SHP77 treated with DMSO at 0.1 percent for 48 hours (cell line): ENCODE measurements at regions not wholly inside any gene's neighbourhood (a gene's known extent, or its start where the extent isn't known, plus 50 kb on each side); places are given as distances from the start of the nearest gene placed in this dataset.
"Not testable (repeated sequence)": the region's sequence is repeated elsewhere in the genome, so short reads cannot be mapped to it uniquely, and the experiment has no call there.

Source experiments
- DNase-seq: peaks from one replicate; lab custom pipeline; 2025; lab: John Stamatoyannopoulos, UW

DNA sequence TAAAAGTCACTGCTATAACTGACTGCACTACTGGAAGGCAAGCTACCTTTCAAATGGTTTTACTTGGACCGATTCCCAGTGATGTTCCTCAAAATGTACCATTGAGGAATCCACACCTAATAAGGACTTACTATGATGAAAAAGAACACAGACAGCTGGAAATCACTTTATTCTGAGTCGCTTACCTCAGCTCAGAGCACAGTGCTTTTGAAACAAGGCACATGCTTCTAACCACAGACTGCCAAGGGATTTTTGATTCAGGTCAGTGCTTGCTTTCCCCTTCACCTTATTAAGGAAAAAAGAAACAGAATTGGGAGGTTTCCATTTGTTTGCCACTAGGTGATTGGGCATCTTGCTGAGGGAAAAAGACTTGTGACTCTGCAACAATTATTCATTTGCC lies 707.5 kb upstream of the FSHR start:
- DNase-seq, result no peak

DNA sequence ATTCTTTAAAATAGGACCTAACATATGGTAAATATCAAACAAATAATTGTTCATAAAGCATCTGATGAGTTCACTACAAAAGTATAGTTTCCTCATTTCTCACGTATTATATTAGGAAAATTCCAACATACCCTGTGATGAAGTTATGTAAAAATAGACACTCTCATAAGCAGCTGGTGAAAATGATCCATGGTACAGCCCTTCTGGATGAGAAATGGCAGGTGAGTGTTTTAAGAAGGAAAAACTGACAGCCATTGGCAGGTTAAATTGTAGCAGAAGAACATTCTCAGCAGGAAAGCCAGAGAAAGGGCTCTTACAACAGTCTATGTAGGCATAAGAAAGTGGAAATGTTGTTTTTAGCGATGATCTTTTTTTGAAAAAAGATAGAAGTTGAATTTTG lies 706.5 kb upstream of the FSHR start:
- DNase-seq, result no peak

GRCh38 chr2:49860170-49860569 lies 705.9 kb upstream of the FSHR start:
- no peak for DNase-seq

GRCh38 chr2:49858657-49859056 lies 704.3 kb upstream of the FSHR start:
- no peak for DNase-seq

- no peak for DNase-seq
These were observed 703.8 kb upstream of the FSHR start for GRCh38 chr2:49858113-49858490.

DNA sequence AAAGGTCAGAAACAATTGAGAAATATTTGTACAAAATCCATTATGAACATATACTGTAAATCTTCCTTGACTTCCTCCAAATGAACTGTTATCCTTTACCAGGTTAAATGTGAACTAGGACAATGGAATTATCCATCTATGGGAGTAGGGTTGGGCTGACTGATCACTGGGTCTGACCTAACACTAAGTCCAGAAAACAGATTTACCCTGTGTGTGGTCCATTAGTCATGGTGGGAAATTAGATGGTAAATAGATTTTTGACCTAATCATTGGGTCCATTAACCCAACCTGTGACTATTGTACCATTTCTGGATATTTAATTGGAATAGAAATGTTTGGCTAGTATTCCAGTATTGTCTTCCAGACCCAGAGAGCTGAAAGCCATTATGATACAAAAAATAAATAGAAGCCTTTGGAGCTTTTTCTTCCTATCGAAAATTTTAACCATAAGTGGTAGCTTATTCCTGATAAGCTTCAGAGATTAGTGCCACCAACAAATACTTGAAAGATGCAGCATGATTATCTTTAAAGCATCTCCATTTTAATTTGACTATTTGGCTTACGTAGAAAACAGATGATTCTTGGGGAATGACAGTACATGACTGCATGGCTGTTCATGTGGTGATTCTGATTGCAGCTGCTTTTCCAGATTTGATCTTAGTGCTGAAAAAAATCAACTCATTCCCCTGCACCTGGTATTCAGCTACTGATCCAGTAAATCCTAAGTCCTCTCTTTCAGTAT lies 703.2 kb upstream of the FSHR start:
- DNase-seq, result no peak

DNA sequence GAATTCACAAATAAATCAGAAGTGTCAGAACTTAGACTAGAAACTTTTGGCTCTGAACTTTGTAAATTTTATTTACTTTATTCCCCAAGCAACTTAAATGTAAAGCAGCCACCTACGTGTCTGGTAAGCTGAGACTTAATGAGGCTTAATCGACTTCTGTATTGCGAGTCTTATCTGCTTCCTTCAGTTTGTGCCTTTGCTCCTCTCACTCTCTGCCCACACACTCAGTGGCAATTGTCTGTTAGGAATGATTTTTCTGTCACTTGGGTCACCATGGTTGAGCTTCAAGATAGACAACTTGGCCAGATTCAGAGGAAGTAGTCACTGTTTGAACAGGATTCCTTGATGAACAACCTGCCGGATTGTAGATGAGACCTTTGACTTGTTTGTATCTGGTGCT lies 691.4 kb upstream of the FSHR start:
- no peak for DNase-seq

DNA sequence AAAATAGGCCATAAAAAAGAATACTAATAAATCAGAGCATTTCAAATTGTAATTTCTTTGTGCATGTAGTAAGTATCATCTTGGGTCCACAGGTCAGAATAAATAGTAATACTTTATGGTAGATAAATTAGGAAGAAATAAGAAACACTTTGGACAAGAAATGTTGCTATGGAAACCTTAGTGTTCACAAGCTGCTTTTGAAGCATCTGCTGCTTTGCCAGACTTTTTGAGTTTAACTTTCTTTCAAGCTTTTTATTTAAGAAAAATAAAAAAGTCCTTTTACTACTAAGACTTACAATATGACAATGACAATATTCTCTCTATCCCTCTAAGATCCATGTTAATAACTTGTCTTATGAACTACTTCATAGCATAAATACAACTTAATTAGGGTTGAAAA lies 690.7 kb upstream of the FSHR start:
- no peak for DNase-seq

- DNase-seq, result not testable (repeated sequence)
These were observed 689.8 kb upstream of the FSHR start for GRCh38 chr2:49844113-49844512.

GRCh38 chr2:49843314-49843713 lies 689.0 kb upstream of the FSHR start:
- no peak for DNase-seq

DNA sequence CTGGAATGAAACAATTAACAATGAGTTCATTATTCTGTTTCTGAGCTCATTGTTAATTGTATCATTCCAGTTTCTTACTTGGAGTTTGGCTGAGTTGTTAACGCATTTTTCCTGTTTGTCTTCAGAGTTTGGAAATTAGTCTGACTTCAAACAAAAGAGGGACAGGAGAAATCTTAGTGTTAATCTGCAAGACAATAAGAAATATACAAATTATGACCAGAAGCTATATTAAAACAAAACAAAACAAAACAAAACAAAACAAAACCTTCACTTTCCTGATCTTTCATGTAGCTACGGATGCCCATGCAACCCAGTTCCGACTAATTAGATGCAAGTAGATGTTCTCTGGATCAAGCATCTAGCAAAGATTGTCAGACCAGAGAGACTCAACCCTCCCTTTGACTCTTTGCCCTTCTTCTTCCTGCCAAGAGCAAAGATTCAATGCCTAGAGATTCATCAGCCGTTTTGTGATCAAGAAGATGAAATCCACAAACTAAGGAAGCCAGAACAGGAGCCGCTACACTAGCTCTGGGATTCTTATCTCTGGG lies 686.2 kb upstream of the FSHR start:
- DNase-seq, result no peak

DNA sequence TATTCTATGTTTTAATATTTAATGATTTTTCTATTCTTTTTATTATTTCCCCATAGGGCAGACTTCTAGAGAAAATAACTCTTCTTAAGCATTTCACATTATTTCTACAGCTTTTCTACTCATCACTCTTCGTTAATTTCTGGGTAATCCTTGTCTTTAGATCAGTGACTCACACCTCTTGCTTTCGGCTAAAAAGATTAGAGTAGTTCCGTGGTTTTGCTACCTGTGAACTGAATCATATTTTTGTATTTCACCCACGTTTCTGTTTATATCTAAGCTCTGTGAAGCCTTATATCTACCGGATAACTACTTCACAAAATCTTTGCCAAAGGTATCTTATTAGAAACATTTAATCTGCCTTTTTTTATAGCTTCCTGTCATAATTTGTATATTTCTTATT lies 685.5 kb upstream of the FSHR start:
- DNase-seq, result no peak

DNA sequence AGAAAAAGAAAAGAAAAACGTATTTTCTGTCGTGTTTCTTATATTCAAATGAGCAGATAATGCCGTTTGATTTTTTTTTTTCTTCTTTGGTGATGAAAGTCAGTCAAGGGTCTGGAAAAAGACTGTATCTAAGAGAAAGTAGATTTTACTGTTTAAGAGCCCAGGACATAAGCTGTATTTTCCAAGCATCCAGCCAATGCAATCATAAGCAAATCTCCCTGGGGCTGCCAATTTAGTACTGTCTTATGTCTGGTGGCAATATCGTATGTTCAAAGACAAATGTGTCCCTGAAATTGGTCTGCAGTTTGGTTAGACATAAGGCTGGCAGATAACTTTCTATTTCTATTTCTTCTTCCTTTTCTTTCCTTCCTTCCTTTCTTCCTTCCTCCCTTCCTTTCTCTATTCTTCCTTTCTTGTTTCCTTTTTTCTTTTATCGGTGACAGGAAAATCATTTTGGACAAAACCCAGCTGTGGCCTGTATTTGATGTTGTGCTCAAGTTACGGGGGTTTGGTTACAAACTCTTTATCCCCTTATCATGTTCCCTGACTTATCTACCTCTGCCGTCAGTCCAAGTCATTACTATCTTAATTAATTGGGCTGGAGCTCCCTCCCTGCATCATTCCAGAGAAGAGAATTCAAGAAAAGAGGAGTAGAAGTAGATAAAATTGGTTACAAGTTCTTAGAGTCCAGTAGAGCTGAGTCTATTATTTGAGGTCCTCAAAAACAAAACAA lies 683.4 kb upstream of the FSHR start:
- no peak for DNase-seq

- no peak for DNase-seq
These were observed 681.7 kb upstream of the FSHR start for GRCh38 chr2:49836017-49836416.

DNA sequence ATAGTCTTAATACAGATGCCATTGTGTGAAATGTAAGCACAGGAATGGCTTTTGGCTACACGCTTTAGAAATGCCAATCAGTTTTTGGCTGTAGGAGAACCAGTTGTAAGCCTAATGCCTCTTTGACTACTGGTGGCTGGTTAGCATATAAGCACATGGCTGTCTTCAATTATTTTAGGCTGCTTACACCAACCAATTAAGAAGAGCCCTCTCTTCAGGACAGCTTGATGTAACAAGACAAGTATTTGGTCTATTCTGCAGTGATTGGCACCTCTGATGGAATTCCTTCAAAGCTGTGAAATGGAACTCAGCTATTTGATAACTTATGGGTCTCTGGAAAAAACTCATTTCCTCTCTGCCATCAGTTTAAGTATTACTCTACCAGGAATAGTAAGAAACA lies 680.1 kb upstream of the FSHR start:
- no peak for DNase-seq

- no peak for DNase-seq
These were observed 678.2 kb upstream of the FSHR start for GRCh38 chr2:49832555-49832954.

- no peak for DNase-seq
These were observed 677.5 kb upstream of the FSHR start for GRCh38 chr2:49831698-49832367.

- DNase-seq, result no peak
These were observed 676.5 kb upstream of the FSHR start for GRCh38 chr2:49830846-49831245.

GRCh38 chr2:49827366-49827765 lies 673.1 kb upstream of the FSHR start:
- no peak for DNase-seq

DNA sequence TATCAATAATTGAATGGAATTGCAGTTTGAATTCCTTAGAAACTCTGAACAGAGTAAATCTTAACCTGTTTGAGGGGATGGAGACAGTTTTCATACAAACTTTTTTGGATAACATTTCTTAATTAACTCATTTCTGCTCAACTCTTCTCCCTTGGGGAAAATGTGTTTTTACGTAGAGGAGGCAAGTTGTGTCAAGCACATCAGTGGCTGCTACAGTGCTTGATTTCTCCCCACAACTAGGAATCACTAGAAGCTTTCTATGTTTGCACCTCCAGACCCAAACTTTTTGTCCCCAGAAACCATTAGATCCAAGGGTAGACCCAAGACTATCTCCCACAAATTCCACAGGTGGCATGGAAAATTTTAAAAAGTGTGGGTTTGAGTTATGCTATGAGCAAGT lies 658.9 kb upstream of the FSHR start:
- no peak for DNase-seq

DNA sequence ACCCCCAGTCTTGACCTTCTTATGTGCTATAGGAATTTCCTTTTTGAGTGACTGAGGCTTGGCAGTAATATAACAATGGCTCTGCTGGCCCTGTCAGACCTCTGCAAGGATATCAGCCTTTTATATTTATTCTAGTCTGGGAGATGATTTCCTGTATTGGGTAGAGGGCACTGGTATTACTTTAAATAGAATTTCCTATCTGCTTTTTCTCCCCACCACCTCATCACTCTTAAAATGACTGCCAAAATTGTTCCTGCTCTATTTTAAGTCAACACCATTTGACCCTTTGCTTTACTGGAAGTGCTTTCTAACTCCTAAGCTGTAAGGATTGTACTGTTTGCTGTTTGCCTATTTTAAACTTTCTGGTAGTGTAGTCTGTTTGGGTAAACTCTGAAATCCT lies 658.4 kb upstream of the FSHR start:
- no peak for DNase-seq

DNA sequence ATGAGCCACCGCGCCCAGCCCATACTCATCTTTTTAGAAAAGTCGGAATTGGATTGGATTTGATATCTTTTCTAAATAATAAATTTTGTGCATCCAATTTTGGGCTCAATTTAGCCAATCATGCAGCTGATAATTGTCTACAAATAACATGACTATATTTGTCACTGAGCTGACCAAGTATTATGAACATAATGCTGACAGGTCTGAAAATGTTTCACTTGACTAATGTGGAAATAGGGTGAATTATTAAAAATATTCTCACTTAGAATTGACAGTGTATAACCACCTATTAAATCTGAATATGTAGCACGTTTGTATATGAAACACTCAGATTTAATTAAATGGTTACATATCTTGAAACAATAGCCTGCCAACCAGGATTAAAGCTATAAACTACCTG lies 657.2 kb upstream of the FSHR start:
- DNase-seq, result no peak

GRCh38 chr2:49807689-49808088 lies 653.4 kb upstream of the FSHR start:
- no peak for DNase-seq
